Esophagus squamous epithelium (tissue), 5 donors: ENCODE measurements at regions not wholly inside any gene's neighbourhood (a gene's known extent, or its start where the extent isn't known, plus 50 kb on each side); places are given as distances from the start of the nearest gene placed in this dataset.
"Not testable (repeated sequence)": the region's sequence is repeated elsewhere in the genome, so short reads cannot be mapped to it uniquely, and the experiment has no call there.

ENCODE experiments used
- DNase-seq: peaks from one replicate; lab custom pipeline; 2025; lab: John Stamatoyannopoulos, UW
- H3K27ac ChIP-seq, 4 donors: fragments of 200-600 bp; sonication (generic); one replicate each; pipeline ENCODE4 v1.5.1; 2016 to 2019; ENCODE audit warnings: mild to moderate bottlenecking in 1 of 4
- H3K27me3 ChIP-seq, 4 donors: fragments of 200-600 bp; sonication (generic); 1 replicate in 3 of 4; 2 replicates in 1 of 4; pipeline versions ENCODE4 v1.5.1 to v1.6.0; 2017 to 2021; ENCODE audit warnings: antibody characterized with exemption in 1 of 4
- H3K36me3 ChIP-seq, 3 donors: fragments of 200-600 bp; sonication (generic); one replicate each; pipeline ENCODE4 v1.5.1; 2016 to 2019
- H3K4me1 ChIP-seq, 3 donors: fragments of 200-600 bp; sonication (generic); one replicate each; pipeline ENCODE4 v1.5.1; 2017 to 2019
- H3K4me3 ChIP-seq, 4 donors: fragments of 200-600 bp; sonication (generic); 1 replicate in 3 of 4; 2 replicates in 1 of 4; pipeline ENCODE4 v1.5.1; 2016 to 2019; ENCODE audit warnings: mild to moderate bottlenecking in 2 of 4, moderate library complexity in 1 of 4
- H3K9me3 ChIP-seq, 3 donors: fragments of 200-600 bp; sonication (generic); one replicate each; pipeline ENCODE4 v1.5.1; 2016 to 2019
- POLR2A ChIP-seq, 4 donors: fragments of 450-650 bp; IDR thresholded peaks; one replicate each; pipeline ENCODE4 v1.6.1; 2017; ENCODE audit warnings: antibody characterized with exemption in 4 of 4, mild to moderate bottlenecking in 4 of 4, moderate library complexity in 3 of 4
- WGBS, 2 donors: methylation state at CpG; one replicate each; pipeline ENCODE4 v1.1.5; 2018; 5-methylcytosine and 5-hydroxymethylcytosine counted together
- intact Hi-C: fragments of 100-400 bp; cut with DNase I; formaldehyde crosslinking; loops from one replicate; pipeline ENCODE4 v1.15.0; 2022
- TF ChIP-seq, protein P1 (sequence below), 6 experiments: fragments of 450-650 bp in 4 of 6; fragments of 200-600 bp in 2 of 6; sonication (generic) in 2 of 6; IDR thresholded peaks; one replicate each; pipeline ENCODE4 v1.5.1; 2016 to 2019; ENCODE audit warnings: antibody characterized with exemption in 6 of 6, mild to moderate bottlenecking in 4 of 6, moderate library complexity in 4 of 6
- donor health status: DM: yes; HTN: yes; CAD: no.

GRCh38 chr4:141328560-141329173 lies 108.0 kb downstream of the ZNF330 start:
- Histone ChIP-seq H3K4me1 (peaks cover 0 to 4% (median 0%) of the 10 kb centered on the region in 3 donors), H3K27me3 (peaks cover 0 to 13% (median 0%) of the 10 kb centered on the region in 4 donors), H3K36me3 (no peaks in the 10 kb centered on the region), H3K4me3 (no peak overlapping the region), H3K9me3 (no peaks in the 10 kb centered on the region), H3K27ac (peak overlapping the region in 3 of 4 donors; percentile 12 to 18 (median 14))
- no peak for TF ChIP-seq POLR2A (IDR thresholded peaks at IDR 0.05)
- TF ChIP-seq, protein P1, sequence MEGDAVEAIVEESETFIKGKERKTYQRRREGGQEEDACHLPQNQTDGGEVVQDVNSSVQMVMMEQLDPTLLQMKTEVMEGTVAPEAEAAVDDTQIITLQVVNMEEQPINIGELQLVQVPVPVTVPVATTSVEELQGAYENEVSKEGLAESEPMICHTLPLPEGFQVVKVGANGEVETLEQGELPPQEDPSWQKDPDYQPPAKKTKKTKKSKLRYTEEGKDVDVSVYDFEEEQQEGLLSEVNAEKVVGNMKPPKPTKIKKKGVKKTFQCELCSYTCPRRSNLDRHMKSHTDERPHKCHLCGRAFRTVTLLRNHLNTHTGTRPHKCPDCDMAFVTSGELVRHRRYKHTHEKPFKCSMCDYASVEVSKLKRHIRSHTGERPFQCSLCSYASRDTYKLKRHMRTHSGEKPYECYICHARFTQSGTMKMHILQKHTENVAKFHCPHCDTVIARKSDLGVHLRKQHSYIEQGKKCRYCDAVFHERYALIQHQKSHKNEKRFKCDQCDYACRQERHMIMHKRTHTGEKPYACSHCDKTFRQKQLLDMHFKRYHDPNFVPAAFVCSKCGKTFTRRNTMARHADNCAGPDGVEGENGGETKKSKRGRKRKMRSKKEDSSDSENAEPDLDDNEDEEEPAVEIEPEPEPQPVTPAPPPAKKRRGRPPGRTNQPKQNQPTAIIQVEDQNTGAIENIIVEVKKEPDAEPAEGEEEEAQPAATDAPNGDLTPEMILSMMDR (IDR thresholded peaks at IDR 0.05) = no peak
- intact Hi-C loops = no loop called here
- WGBS, 2 donors = 73 to 85% methylated on average over 6 of the region's 6 CpGs
- DNase-seq = no peak

- Histone ChIP-seq H3K4me1 (peaks cover 0 to 4% (median 0%) of the 10 kb centered on the region in 3 donors), H3K36me3 (no peaks in the 10 kb centered on the region), H3K4me3 (no peak overlapping the region), H3K27me3 (peaks cover 0 to 13% (median 0%) of the 10 kb centered on the region in 4 donors), H3K27ac (peak overlapping the region in 3 of 4 donors; percentile 9 to 50 (median 18)), H3K9me3 (no peaks in the 10 kb centered on the region)
- WGBS, 2 donors = 30 to 55% methylated on average over 3 of the region's 3 CpGs
- no peak for DNase-seq
- intact Hi-C loops = no loop called here
- no peak for TF ChIP-seq POLR2A (IDR thresholded peaks at IDR 0.05)
- TF ChIP-seq, protein P1 (IDR thresholded peaks at IDR 0.05) = no peak
Measured at GRCh38 chr4:141329174-141329569, 108.5 kb downstream of the ZNF330 start.

DNA sequence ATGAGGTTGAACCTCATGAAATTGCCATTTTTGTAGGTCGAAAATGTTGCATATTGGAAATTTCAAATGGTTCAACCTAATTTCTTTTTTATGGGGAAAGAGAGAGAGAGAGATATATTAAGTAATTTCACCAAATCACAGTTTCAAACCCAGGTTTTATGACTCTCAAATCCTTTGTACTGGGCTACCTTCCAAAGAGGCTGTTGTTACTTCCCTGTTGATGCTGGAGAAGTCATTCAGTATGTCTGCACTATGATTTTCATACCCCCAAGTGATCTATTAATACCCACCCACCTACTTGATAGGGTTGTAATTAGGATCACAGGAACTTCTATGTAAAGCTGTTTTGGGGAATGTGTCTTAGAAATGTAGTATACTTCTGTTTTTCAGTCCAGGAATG lies 109.9 kb downstream of the ZNF330 start:
- WGBS, 2 donors = 79 to 80% methylated on average over 1 of the region's 1 CpG
- no peak overlapping the region for H3K4me3 ChIP-seq
- no peak for DNase-seq
- H3K27me3 ChIP-seq = peaks cover 0 to 13% (median 0%) of the 10 kb centered on the region in 4 donors
- no peaks in the 10 kb centered on the region for H3K9me3 ChIP-seq
- no peak overlapping the region for H3K27ac ChIP-seq
- peaks cover 0 to 4% (median 0%) of the 10 kb centered on the region in 3 donors for H3K4me1 ChIP-seq
- no peak for TF ChIP-seq POLR2A (IDR thresholded peaks at IDR 0.05)
- TF ChIP-seq, protein P1 (IDR thresholded peaks at IDR 0.05) = no peak
- no peaks in the 10 kb centered on the region for H3K36me3 ChIP-seq
- intact Hi-C loops = no loop called here

GRCh38 chr4:141331534-141332358 lies 111.1 kb downstream of the ZNF330 start:
- WGBS, 2 donors = 84 to 94% methylated on average over 14 of the region's 14 CpGs
- H3K4me1 ChIP-seq = peaks cover 0 to 4% (median 0%) of the 10 kb centered on the region in 3 donors
- no peaks in the 10 kb centered on the region for H3K36me3 ChIP-seq
- no peak overlapping the region for H3K27ac ChIP-seq
- intact Hi-C loops = no loop called here
- TF ChIP-seq, protein P1 (IDR thresholded peaks at IDR 0.05) = no peak
- TF ChIP-seq POLR2A (IDR thresholded peaks at IDR 0.05) = no peak
- H3K4me3 ChIP-seq = no peak overlapping the region
- peaks cover 0 to 13% (median 0%) of the 10 kb centered on the region in 4 donors for H3K27me3 ChIP-seq
- H3K9me3 ChIP-seq = no peaks in the 10 kb centered on the region
- DNase-seq = no peak

- peak overlapping the region; percentile 25 to 61 (median 42) for H3K4me3 ChIP-seq
- H3K36me3 ChIP-seq, intact Hi-C loops, DNase-seq, H3K9me3 ChIP-seq, H3K4me1 ChIP-seq: not testable (repeated sequence)
- H3K27me3 ChIP-seq = peaks cover 0 to 13% (median 0%) of the 10 kb centered on the region in 4 donors
- WGBS, 2 donors = 83 to 85% methylated on average over 8 to 12 of the region's 33 CpGs
- H3K27ac ChIP-seq = peak overlapping the region in 3 of 4 donors; percentile 29 to 58 (median 46)
Measured at GRCh38 chr4:141332359-141333181, 111.9 kb downstream of the ZNF330 start.

- H3K27me3 ChIP-seq = peaks cover 0 to 13% (median 0%) of the 10 kb centered on the region in 4 donors
- H3K4me1 ChIP-seq, H3K9me3 ChIP-seq, DNase-seq, intact Hi-C loops, H3K36me3 ChIP-seq: not testable (repeated sequence)
- peak overlapping the region in 3 of 4 donors; percentile 64 to 79 (median 68) for H3K27ac ChIP-seq
- 31 to 37% methylated on average over 3 to 7 of the region's 24 CpGs for WGBS, 2 donors
- H3K4me3 ChIP-seq = peak overlapping the region; percentile 25 to 61 (median 42)
Measured at GRCh38 chr4:141333456-141334230, 112.9 kb downstream of the ZNF330 start.
